GM21423 (cell line): ENCODE measurements at regions not wholly inside any gene's neighbourhood (a gene's known extent, or its start where the extent isn't known, plus 50 kb on each side); places are given as distances from the start of the nearest gene placed in this dataset.
"Not testable (repeated sequence)": the region's sequence is repeated elsewhere in the genome, so short reads cannot be mapped to it uniquely, and the experiment has no call there.

ENCODE experiments used
- ATAC-seq: cut with Tn5 transposase; IDR thresholded peaks from one replicate; pipeline ENCODE4 v1.9.1; 2021; ENCODE audit warnings: mild to moderate bottlenecking, moderate library complexity; ENCODE audit not compliant: unreplicated experiment

- peak; percentile 65 for ATAC-seq
Observed at GRCh38 chr18:14190776-14191442, 58.7 kb upstream of the ZNF519 start.

- ATAC-seq, result no peak
Observed at GRCh38 chr18:14189858-14190257, 57.6 kb upstream of the ZNF519 start.

GRCh38 chr18:14188751-14189406 lies 56.6 kb upstream of the ZNF519 start:
- not testable (repeated sequence) for ATAC-seq
